SK-N-SH (cell line): ENCODE measurements at regions not wholly inside any gene's neighbourhood (a gene's known extent, or its start where the extent isn't known, plus 50 kb on each side); places are given as distances from the start of the nearest gene placed in this dataset.

Experiments used
- MAX ChIP-seq: IDR thresholded peaks from 2 replicates; pipeline ENCODE4 v1.4.0; 2012; ENCODE audit warnings: low read depth
- NRF1 ChIP-seq: IDR thresholded peaks from 2 replicates; pipeline ENCODE4 v1.6.1; 2012; ENCODE audit warnings: low read depth, mild to moderate bottlenecking, low read length
- USF2 ChIP-seq: fragments of 150-350 bp; IDR thresholded peaks from 2 replicates; pipeline ENCODE4 v1.6.1; 2017; ENCODE audit warnings: antibody characterized with exemption, low read length, low read depth, borderline replicate concordance
- TF ChIP-seq, protein P1 (sequence below): fragments of 200-600 bp; sonication (generic); IDR thresholded peaks from 2 replicates; pipeline ENCODE4 v1.6.1; 2017; ENCODE audit warnings: antibody characterized with exemption, mild to moderate bottlenecking, moderate library complexity
- TF ChIP-seq, protein P2 (sequence below): IDR thresholded peaks from 2 replicates; pipeline ENCODE4 v1.6.1; 2012; ENCODE audit warnings: mild to moderate bottlenecking, low read depth, low read length, moderate library complexity

DNA sequence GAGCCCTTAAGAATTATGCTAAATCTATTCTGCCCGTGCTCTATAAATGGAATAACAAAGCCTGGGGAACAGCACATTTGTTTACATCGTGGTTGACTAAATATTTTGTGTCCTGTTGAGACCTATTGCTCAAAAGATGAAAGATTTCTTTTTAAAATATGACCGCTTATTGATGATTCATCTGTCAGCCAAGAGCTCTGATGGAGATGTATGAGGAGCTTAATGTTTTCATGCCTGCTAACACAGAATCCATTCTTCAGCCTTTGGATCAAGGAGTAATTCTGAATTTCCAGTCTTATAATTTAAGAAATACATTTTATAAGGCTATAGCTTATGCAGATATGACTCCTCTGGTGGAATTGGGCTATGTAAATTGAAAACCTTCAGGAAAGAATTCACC, 271.3 kb upstream of the FAT4 start:
- TF ChIP-seq, protein P1, sequence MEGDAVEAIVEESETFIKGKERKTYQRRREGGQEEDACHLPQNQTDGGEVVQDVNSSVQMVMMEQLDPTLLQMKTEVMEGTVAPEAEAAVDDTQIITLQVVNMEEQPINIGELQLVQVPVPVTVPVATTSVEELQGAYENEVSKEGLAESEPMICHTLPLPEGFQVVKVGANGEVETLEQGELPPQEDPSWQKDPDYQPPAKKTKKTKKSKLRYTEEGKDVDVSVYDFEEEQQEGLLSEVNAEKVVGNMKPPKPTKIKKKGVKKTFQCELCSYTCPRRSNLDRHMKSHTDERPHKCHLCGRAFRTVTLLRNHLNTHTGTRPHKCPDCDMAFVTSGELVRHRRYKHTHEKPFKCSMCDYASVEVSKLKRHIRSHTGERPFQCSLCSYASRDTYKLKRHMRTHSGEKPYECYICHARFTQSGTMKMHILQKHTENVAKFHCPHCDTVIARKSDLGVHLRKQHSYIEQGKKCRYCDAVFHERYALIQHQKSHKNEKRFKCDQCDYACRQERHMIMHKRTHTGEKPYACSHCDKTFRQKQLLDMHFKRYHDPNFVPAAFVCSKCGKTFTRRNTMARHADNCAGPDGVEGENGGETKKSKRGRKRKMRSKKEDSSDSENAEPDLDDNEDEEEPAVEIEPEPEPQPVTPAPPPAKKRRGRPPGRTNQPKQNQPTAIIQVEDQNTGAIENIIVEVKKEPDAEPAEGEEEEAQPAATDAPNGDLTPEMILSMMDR = no peak
- TF ChIP-seq, protein P2, sequence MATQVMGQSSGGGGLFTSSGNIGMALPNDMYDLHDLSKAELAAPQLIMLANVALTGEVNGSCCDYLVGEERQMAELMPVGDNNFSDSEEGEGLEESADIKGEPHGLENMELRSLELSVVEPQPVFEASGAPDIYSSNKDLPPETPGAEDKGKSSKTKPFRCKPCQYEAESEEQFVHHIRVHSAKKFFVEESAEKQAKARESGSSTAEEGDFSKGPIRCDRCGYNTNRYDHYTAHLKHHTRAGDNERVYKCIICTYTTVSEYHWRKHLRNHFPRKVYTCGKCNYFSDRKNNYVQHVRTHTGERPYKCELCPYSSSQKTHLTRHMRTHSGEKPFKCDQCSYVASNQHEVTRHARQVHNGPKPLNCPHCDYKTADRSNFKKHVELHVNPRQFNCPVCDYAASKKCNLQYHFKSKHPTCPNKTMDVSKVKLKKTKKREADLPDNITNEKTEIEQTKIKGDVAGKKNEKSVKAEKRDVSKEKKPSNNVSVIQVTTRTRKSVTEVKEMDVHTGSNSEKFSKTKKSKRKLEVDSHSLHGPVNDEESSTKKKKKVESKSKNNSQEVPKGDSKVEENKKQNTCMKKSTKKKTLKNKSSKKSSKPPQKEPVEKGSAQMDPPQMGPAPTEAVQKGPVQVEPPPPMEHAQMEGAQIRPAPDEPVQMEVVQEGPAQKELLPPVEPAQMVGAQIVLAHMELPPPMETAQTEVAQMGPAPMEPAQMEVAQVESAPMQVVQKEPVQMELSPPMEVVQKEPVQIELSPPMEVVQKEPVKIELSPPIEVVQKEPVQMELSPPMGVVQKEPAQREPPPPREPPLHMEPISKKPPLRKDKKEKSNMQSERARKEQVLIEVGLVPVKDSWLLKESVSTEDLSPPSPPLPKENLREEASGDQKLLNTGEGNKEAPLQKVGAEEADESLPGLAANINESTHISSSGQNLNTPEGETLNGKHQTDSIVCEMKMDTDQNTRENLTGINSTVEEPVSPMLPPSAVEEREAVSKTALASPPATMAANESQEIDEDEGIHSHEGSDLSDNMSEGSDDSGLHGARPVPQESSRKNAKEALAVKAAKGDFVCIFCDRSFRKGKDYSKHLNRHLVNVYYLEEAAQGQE = no peak
- TF ChIP-seq USF2 = no peak
- no peak for TF ChIP-seq NRF1
- TF ChIP-seq MAX = no peak
